Smooth muscle cell (in vitro differentiated cells): ENCODE measurements at regions not wholly inside any gene's neighbourhood (a gene's known extent, or its start where the extent isn't known, plus 50 kb on each side); places are given as distances from the start of the nearest gene placed in this dataset.

Source experiments
- DNase-seq: peaks from one replicate; lab custom pipeline; 2025; ENCODE audit not compliant: unreplicated experiment; lab: John Stamatoyannopoulos, UW
- H2AFZ ChIP-seq: fragments of 200-600 bp; sonication (generic); 2 replicates; pipeline ENCODE4 v1.6.0; 2016; ENCODE audit warnings: antibody characterized with exemption, low read depth, mild to moderate bottlenecking
- H3F3A ChIP-seq: fragments of 200-600 bp; sonication (generic); 2 replicates; pipeline ENCODE4 v1.6.0; 2017; ENCODE audit warnings: antibody characterized with exemption, low read depth
- H3K27ac ChIP-seq: fragments of 200-600 bp; sonication (generic); 2 replicates; pipeline ENCODE4 v1.5.1; 2016; ENCODE audit warnings: low read depth, mild to moderate bottlenecking
- H3K27me3 ChIP-seq: fragments of 200-600 bp; sonication (generic); 2 replicates; pipeline ENCODE4 v1.6.1; 2016; ENCODE audit warnings: low read depth, mild to moderate bottlenecking
- H3K36me3 ChIP-seq: fragments of 200-600 bp; sonication (generic); 2 replicates; pipeline ENCODE4 v1.5.1; 2016; ENCODE audit warnings: low read depth
- H3K4me1 ChIP-seq: fragments of 200-600 bp; sonication (generic); 2 replicates; pipeline ENCODE4 v1.5.1; 2016; ENCODE audit warnings: low read depth
- H3K4me2 ChIP-seq: fragments of 200-600 bp; sonication (generic); 2 replicates; pipeline ENCODE4 v1.6.0; 2016; ENCODE audit warnings: mild to moderate bottlenecking
- H3K4me3 ChIP-seq: fragments of 200-600 bp; sonication (generic); 2 replicates; pipeline ENCODE4 v1.5.1; 2016; ENCODE audit warnings: mild to moderate bottlenecking
- H3K79me2 ChIP-seq: fragments of 200-600 bp; sonication (generic); 2 replicates; pipeline ENCODE4 v1.6.0; 2016; ENCODE audit warnings: low read depth, mild to moderate bottlenecking
- H3K9ac ChIP-seq: fragments of 200-600 bp; sonication (generic); 2 replicates; pipeline ENCODE4 v1.6.0; 2016; ENCODE audit warnings: low read depth
- H3K9me3 ChIP-seq: fragments of 200-600 bp; sonication (generic); replicated peaks from 2 replicates; pipeline ENCODE4 v1.5.1; 2016; ENCODE audit warnings: low read depth
- H4K20me1 ChIP-seq: fragments of 200-600 bp; sonication (generic); 2 replicates; pipeline ENCODE4 v1.6.0; 2016; ENCODE audit warnings: low read depth
- WGBS: methylation state at CpG from one replicate; pipeline ENCODE4 v1.1.7; 2016; ENCODE audit warnings: low lambda C conversion rate; 5-methylcytosine and 5-hydroxymethylcytosine counted together
- TF ChIP-seq, protein P1 (sequence below): fragments of 200-600 bp; sonication (generic); IDR thresholded peaks from 2 replicates; pipeline ENCODE4 v1.5.1; 2017; ENCODE audit warnings: borderline replicate concordance, mild to moderate bottlenecking, antibody characterized with exemption; ENCODE audit not compliant: insufficient read depth, poor library complexity, severe bottlenecking

DNA sequence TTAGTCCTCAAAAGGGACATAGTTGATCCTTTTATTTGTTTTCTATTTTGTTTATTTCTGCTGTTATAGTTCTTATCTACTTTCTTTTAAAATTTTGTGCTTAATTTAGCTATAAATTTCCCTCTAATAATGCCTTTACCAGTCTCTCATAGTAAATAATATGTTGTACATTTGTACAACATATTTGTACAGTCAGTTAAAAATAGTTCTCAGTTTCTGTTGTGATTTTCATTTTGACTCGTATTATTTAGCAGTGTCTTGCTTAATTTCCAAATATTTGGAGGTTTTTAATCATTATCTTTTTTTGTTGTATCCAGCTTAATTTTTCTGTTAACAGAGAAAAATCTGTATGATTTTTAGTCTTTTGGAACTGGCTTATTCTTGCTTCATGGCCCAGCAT, 443.6 kb upstream of the TRIB2 start:
- Histone ChIP-seq H3K4me3 (no peak overlapping the region), H3K36me3 (no peaks in the 10 kb centered on the region), H3K9me3 (no peaks in the 10 kb centered on the region), H3F3A (peaks cover 9% of the 10 kb centered on the region), H3K4me2 (no peak overlapping the region), H4K20me1 (no peaks in the 10 kb centered on the region), H3K27ac (no peak overlapping the region), H3K79me2 (no peaks in the 10 kb centered on the region), H3K27me3 (no peaks in the 10 kb centered on the region), H3K4me1 (no peaks in the 10 kb centered on the region), H3K9ac (no peak overlapping the region), H2AFZ (peak overlapping the region; percentile 42)
- TF ChIP-seq, protein P1, sequence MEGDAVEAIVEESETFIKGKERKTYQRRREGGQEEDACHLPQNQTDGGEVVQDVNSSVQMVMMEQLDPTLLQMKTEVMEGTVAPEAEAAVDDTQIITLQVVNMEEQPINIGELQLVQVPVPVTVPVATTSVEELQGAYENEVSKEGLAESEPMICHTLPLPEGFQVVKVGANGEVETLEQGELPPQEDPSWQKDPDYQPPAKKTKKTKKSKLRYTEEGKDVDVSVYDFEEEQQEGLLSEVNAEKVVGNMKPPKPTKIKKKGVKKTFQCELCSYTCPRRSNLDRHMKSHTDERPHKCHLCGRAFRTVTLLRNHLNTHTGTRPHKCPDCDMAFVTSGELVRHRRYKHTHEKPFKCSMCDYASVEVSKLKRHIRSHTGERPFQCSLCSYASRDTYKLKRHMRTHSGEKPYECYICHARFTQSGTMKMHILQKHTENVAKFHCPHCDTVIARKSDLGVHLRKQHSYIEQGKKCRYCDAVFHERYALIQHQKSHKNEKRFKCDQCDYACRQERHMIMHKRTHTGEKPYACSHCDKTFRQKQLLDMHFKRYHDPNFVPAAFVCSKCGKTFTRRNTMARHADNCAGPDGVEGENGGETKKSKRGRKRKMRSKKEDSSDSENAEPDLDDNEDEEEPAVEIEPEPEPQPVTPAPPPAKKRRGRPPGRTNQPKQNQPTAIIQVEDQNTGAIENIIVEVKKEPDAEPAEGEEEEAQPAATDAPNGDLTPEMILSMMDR, result no peak
- no peak for DNase-seq
- 42% methylated on average over 1 of the region's 1 CpG for WGBS

DNA sequence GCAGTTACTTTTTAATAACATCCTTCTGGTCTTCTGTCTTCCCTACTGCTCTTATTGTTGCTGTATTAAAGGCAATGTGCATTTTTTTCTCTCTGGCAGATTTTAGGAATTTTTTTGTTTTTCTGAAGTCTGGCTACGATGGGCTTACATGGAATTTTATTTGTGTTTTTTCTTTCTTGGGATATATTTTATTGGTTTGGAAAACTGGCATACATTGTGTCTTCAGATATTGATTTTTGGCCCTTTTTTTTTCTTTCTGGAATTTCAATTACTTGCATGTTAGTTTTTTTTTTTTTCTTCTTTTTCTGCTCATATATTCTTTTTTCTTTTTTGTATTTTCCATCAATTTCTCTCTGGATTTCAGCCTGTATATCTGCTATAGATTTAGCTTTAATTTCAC, 442.1 kb upstream of the TRIB2 start:
- 97% methylated on average over 1 of the region's 1 CpG for whole genome bisulfite sequencing
- Histone ChIP-seq H3K27ac (no peak overlapping the region), H3K27me3 (no peaks in the 10 kb centered on the region), H2AFZ (no peak overlapping the region), H3K79me2 (no peaks in the 10 kb centered on the region), H3K9me3 (no peaks in the 10 kb centered on the region), H3K4me2 (no peak overlapping the region), H4K20me1 (no peaks in the 10 kb centered on the region), H3K9ac (no peak overlapping the region), H3K4me1 (no peaks in the 10 kb centered on the region), H3K36me3 (no peaks in the 10 kb centered on the region), H3K4me3 (no peak overlapping the region), H3F3A (peaks cover 9% of the 10 kb centered on the region)
- TF ChIP-seq, protein P1, result no peak
- DNase-seq, result no peak

DNA sequence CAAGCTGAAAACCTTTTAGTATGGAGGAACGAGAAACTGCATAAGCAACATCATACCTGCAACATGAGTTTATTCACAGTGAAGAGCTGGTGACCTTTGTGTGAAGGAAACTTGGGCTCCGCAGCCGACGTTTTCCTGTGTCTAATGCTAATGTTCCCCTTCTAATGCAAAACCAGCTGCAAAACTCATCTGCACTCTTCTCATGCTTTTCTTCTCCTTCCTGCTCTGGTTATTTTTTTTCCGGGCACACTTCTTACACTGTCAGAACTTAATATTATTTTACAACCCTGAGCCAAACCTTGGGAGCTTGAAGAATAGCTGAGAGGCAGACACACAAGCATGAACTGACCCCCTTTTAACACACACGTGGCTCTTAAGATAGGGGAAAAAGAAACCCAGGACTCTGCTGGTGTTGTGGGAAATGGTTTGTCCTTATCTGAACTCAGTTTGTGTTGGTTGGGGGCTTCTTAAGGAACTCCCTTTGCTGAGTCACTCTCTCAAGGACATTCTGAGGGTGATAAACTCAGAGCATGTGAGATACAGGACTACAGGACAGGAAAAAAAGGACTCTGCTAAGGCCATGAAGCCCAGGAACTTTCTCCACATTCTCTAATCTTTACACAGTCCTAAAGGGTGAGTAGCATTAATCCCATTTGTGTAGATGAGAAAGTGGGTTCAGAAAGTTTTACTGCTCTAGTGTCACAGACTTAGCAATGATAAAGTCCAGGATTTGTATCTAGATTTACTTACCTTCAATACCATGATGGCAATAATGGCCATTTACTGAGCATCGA, 439.3 kb upstream of the TRIB2 start:
- Histone ChIP-seq H3K27me3 (no peaks in the 10 kb centered on the region), H3K36me3 (no peaks in the 10 kb centered on the region), H3F3A (peaks cover 9% of the 10 kb centered on the region), H2AFZ (peak overlapping the region; percentile 8), H3K27ac (no peak overlapping the region), H3K4me3 (no peak overlapping the region), H3K9me3 (no peaks in the 10 kb centered on the region), H3K4me1 (no peaks in the 10 kb centered on the region), H3K9ac (no peak overlapping the region), H4K20me1 (no peaks in the 10 kb centered on the region), H3K79me2 (no peaks in the 10 kb centered on the region), H3K4me2 (peak overlapping the region; percentile 43)
- 55% methylated on average over 7 of the region's 7 CpGs for WGBS
- no peak for DNase-seq
- TF ChIP-seq, protein P1, result no peak
